LNCaP clone FGC (cell line): ENCODE measurements at regions not wholly inside any gene's neighbourhood (a gene's known extent, or its start where the extent isn't known, plus 50 kb on each side); places are given as distances from the start of the nearest gene placed in this dataset.

ENCODE experiments used
- DNase-seq: peaks from one replicate; pipeline ENCODE4 v3.0.0-alpha.2; 2011; ENCODE audit warnings: low read depth
- H3K4me3 ChIP-seq: 2 replicates; pipeline ENCODE4 v1.5.1; 2011; ENCODE audit warnings: mild to moderate bottlenecking, low read depth, low read length, control low read depth
- TF ChIP-seq, protein P1 (sequence below): IDR thresholded peaks from 2 replicates; pipeline ENCODE4 v1.5.1; 2012; ENCODE audit warnings: mild to moderate bottlenecking; ENCODE audit not compliant: control insufficient read depth, insufficient read depth; ENCODE audit errors: extremely low read depth

DNA sequence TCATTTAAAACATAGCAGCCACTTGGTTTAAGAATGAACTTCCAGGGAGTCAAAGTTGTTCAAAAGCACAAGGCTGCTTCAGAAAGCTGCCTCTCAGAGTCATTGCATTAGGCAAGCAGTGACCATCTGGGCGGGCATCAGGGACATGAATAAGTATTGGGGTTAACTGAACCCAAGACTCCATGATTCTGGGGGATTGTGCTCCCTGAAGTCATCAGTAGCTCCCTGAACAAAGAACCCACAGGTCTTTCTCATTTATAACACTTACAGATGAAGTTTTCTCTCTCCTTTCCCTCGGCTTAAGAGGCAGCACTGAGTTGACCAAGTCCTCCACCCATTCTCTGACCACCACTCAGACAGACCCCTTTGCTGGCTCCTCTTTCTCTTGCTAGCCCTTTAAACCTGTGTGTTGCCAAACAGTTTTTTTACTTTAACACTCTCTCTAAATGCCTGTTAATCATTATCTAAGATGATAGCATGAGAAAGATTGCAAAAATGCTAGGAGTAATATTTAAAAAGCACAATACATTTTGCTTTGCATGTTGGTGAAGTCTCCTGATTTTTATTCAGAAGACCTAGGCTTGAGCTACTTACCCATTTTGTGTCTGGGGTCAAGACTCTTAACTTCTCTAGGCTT is 77.0 kb upstream of the ARHGAP29 start:
- DNase-seq = no peak
- no peak overlapping the region for H3K4me3 ChIP-seq
- TF ChIP-seq, protein P1, sequence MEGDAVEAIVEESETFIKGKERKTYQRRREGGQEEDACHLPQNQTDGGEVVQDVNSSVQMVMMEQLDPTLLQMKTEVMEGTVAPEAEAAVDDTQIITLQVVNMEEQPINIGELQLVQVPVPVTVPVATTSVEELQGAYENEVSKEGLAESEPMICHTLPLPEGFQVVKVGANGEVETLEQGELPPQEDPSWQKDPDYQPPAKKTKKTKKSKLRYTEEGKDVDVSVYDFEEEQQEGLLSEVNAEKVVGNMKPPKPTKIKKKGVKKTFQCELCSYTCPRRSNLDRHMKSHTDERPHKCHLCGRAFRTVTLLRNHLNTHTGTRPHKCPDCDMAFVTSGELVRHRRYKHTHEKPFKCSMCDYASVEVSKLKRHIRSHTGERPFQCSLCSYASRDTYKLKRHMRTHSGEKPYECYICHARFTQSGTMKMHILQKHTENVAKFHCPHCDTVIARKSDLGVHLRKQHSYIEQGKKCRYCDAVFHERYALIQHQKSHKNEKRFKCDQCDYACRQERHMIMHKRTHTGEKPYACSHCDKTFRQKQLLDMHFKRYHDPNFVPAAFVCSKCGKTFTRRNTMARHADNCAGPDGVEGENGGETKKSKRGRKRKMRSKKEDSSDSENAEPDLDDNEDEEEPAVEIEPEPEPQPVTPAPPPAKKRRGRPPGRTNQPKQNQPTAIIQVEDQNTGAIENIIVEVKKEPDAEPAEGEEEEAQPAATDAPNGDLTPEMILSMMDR = no peak

DNA sequence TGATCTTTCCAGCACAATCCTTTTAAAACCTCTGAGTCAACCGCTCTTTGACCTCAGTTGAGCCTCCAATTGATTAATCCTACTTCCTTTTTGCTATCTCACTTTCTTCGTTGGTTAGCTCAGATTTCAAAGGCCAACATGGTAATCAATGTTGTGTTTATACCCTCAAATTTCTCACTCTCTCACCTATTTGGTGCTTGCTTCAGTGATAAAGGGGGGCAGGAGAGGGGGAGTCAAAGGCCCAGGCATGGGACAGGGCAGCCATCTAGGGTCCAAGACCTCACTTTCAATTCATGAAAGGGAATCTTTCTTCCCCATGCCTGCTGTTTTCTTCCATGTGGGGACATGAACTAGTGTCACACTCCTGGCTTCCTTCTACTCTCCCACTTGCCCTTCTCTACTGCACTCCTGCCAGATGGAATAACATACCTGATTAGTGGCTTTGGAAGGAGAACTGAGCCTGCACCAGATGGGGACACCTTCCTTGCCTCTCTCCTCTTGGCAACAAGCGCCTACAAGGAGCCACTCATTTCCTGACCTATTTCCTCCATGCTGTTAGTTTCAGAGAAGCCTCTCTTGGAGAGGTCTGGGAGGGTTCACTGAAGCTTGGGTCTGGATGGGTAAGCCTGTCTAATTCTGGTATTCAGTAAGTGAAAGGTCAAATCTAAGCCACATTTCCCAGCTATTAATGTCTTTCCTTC is 73.3 kb upstream of the ARHGAP29 start:
- TF ChIP-seq, protein P1 = no peak
- no peak overlapping the region for H3K4me3 ChIP-seq
- DNase-seq = no peak

DNA sequence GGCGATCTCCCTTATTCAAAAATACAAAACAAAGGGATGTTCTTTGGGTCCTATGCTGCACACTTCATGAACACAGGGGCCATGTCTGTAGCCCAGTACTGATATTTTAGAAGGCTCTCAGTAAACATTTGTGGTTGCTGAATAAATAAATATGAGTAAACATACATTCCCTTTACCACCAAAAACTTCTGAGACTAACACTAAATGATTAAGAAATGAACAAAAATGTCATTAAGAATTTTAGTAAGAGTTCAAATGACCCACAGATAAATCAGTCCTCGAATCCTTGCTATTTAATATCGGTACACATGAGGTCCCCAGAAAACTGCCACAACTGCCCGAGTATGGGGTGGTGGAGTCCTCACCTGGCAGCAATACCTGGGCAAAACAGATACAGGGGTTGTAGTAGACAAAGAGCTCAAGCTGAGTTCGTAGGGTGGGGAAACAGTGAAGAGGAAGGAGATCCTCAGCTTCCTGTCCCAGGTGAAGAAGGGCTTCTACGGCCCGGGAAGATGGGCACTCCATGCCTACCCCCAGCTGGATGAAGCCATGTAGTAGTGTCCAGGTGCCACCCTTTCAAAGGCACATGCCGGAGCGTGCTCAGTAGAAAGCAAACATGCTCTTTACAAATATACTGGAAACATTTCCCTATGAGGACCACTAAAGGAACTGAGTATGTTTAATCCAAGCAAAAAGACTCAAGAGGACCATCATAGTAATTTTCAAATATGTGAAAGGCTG is 72.6 kb upstream of the ARHGAP29 start:
- DNase-seq = no peak
- no peak overlapping the region for H3K4me3 ChIP-seq
- TF ChIP-seq, protein P1 = no peak

DNA sequence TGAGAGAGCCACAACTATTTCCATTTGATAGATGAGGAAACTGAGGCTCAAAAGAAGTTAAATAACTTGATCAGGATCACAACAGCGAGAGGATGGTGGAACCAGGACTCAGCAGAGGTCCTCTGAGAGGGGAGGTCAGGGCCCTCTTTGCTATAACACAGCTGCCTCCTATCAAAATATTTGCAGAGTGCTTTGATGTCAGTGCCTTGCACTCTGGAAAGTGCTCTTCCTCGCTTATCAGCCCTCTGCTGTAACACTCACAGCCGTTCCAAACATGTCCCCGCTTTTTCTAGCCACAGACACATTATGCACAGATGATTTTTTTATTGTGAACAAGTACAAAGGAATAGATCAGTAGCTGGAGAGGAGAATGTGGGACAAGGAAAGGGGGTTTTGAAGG is 71.8 kb upstream of the ARHGAP29 start:
- H3K4me3 ChIP-seq = no peak overlapping the region
- no peak for DNase-seq
- TF ChIP-seq, protein P1 = no peak

DNA sequence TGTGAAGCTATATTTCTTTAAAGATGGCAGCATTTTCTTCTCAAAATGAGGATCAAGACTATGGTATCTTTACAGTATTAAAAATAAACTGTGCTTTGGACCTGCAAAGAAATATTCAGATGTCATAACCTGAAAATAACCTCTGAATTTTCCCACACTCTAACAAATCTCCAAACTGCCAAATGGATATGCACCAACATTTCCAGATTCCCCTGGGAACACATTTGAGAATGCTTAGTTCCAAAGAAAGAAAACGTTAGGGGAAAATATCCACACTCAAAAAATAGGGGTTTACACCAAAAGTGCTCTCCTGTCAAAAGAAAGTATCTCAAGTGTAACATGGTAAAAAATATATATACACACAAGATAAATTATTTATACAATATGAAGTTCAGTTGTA is 69.1 kb upstream of the ARHGAP29 start:
- TF ChIP-seq, protein P1 = no peak
- H3K4me3 ChIP-seq = no peak overlapping the region
- no peak for DNase-seq

DNA sequence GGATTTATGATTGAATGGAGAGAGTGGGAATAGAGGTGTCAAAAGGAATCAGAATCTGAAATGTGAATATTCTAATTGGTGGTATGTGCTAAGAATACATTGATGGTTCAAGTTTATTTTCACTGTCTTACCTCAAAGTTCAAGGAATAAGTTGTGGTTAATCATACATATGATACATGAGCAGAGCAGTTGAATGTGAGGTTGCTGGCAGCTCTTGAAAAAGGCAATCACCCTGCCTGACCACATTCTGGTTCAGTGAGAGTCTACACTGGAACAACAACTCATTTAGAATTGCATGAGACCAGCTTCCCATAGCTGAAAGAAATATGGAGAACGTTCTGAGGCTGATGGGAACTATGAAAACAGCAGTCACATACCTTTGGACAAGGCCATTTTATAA is 68.3 kb upstream of the ARHGAP29 start:
- DNase-seq = no peak
- TF ChIP-seq, protein P1 = no peak
- no peak overlapping the region for H3K4me3 ChIP-seq
